ENCODE measurements at regions not wholly inside any gene's neighbourhood (a gene's known extent, or its start where the extent isn't known, plus 50 kb on each side); places are given as distances from the start of the nearest gene placed in this dataset.
"Not testable (repeated sequence)": the region's sequence is repeated elsewhere in the genome, so short reads cannot be mapped to it uniquely, and the experiment has no call there.

GRCh38 chr10:117457071-117457810 lies 82.0 kb upstream of the PDZD8 start:
- Histone ChIP-seq H3K36me3 (ENCODE audit: insufficient read depth, low read length, poor library complexity, severe bottlenecking) (no peaks in the 10 kb centered on the region), H3K27me3 (replicated peaks; ENCODE audit: insufficient read depth, low read depth, low read length, poor library complexity) (no peaks in the 10 kb centered on the region), H3K4me3 (ENCODE audit: low read depth, low read length, poor library complexity, severe bottlenecking) (no peak overlapping the region), H3K9me3 (ENCODE audit: low read depth, low read length, poor library complexity, severe bottlenecking) (no peaks in the 10 kb centered on the region), H3K4me1 (ENCODE audit: insufficient read depth, low read length, poor library complexity, severe bottlenecking) (no peaks in the 10 kb centered on the region), H3K27ac (ENCODE audit: low read depth, low read length, poor library complexity, severe bottlenecking) (no peak overlapping the region)
- intact Hi-C loops (cut with micrococcal nuclease; ENCODE audit: unreplicated experiment): no loop called here
- TF ChIP-seq EZH2 (IDR thresholded peaks at IDR 0.05; ENCODE audit: borderline replicate concordance, low read depth, low read length, poor library complexity, severe bottlenecking) (no peak), CTCF (conservative IDR thresholded peaks at IDR 0.05; ENCODE audit: low read depth, low read length) (no peak)
- no peak for DNase-seq (ENCODE audit: low spot score)
- ChIA-PET CTCF (no interaction called here), POLR2A (ENCODE audit: low non-redundant PET) (no interaction called here)
- no TSS peak for BruUV-seq (replicated peaks)

- H3K9me3 ChIP-seq (ENCODE audit: low read depth, low read length, poor library complexity, severe bottlenecking): no peaks in the 10 kb centered on the region
- no peaks in the 10 kb centered on the region for H3K27me3 ChIP-seq (replicated peaks; ENCODE audit: insufficient read depth, low read depth, low read length, poor library complexity)
- intact Hi-C loops (cut with micrococcal nuclease; ENCODE audit: unreplicated experiment): no loop called here
- no TSS peak for BruUV-seq (replicated peaks)
- DNase-seq (ENCODE audit: low spot score): no peak
- TF ChIP-seq CTCF (conservative IDR thresholded peaks at IDR 0.05; ENCODE audit: low read depth, low read length): no peak
- no peak for TF ChIP-seq EZH2 (IDR thresholded peaks at IDR 0.05; ENCODE audit: borderline replicate concordance, low read depth, low read length, poor library complexity, severe bottlenecking)
- no peak overlapping the region for H3K27ac ChIP-seq (ENCODE audit: low read depth, low read length, poor library complexity, severe bottlenecking)
- CTCF ChIA-PET: no interaction called here
- no peaks in the 10 kb centered on the region for H3K4me1 ChIP-seq (ENCODE audit: insufficient read depth, low read length, poor library complexity, severe bottlenecking)
- no peak overlapping the region for H3K4me3 ChIP-seq (ENCODE audit: low read depth, low read length, poor library complexity, severe bottlenecking)
- POLR2A ChIA-PET (ENCODE audit: low non-redundant PET): no interaction called here
- no peaks in the 10 kb centered on the region for H3K36me3 ChIP-seq (ENCODE audit: insufficient read depth, low read length, poor library complexity, severe bottlenecking)
Measured at GRCh38 chr10:117455346-117455745, 80.1 kb upstream of the PDZD8 start.

- no peaks in the 10 kb centered on the region for H3K27me3 ChIP-seq (replicated peaks; ENCODE audit: insufficient read depth, low read depth, low read length, poor library complexity)
- H3K4me3 ChIP-seq (ENCODE audit: low read depth, low read length, poor library complexity, severe bottlenecking): no peak overlapping the region
- BruUV-seq (replicated peaks): no TSS peak
- ChIA-PET POLR2A (ENCODE audit: low non-redundant PET) (no interaction called here), CTCF (no interaction called here)
- H3K36me3 ChIP-seq (ENCODE audit: insufficient read depth, low read length, poor library complexity, severe bottlenecking): no peaks in the 10 kb centered on the region
- no peaks in the 10 kb centered on the region for H3K4me1 ChIP-seq (ENCODE audit: insufficient read depth, low read length, poor library complexity, severe bottlenecking)
- H3K27ac ChIP-seq (ENCODE audit: low read depth, low read length, poor library complexity, severe bottlenecking): no peak overlapping the region
- no peak for DNase-seq (ENCODE audit: low spot score)
- intact Hi-C loops (cut with micrococcal nuclease; ENCODE audit: unreplicated experiment): no loop called here
- TF ChIP-seq CTCF (conservative IDR thresholded peaks at IDR 0.05; ENCODE audit: low read depth, low read length): no peak
- TF ChIP-seq EZH2 (IDR thresholded peaks at IDR 0.05; ENCODE audit: borderline replicate concordance, low read depth, low read length, poor library complexity, severe bottlenecking): no peak
- no peaks in the 10 kb centered on the region for H3K9me3 ChIP-seq (ENCODE audit: low read depth, low read length, poor library complexity, severe bottlenecking)
Measured at GRCh38 chr10:117454502-117454901, 79.3 kb upstream of the PDZD8 start.

- intact Hi-C loops (cut with micrococcal nuclease; ENCODE audit: unreplicated experiment); H3K4me3 ChIP-seq (ENCODE audit: low read depth, low read length, poor library complexity, severe bottlenecking); CTCF ChIA-PET; H3K27me3 ChIP-seq (replicated peaks; ENCODE audit: insufficient read depth, low read depth, low read length, poor library complexity); BruUV-seq (replicated peaks); DNase-seq (ENCODE audit: low spot score); H3K4me1 ChIP-seq (ENCODE audit: insufficient read depth, low read length, poor library complexity, severe bottlenecking); H3K36me3 ChIP-seq (ENCODE audit: insufficient read depth, low read length, poor library complexity, severe bottlenecking); H3K27ac ChIP-seq (ENCODE audit: low read depth, low read length, poor library complexity, severe bottlenecking); POLR2A ChIA-PET (ENCODE audit: low non-redundant PET); H3K9me3 ChIP-seq (ENCODE audit: low read depth, low read length, poor library complexity, severe bottlenecking): not testable (repeated sequence)
Measured at GRCh38 chr10:117453484-117453883, 78.2 kb upstream of the PDZD8 start.

Measured in A673 (cell line).